ENCODE measurements at regions not wholly inside any gene's neighbourhood (a gene's known extent, or its start where the extent isn't known, plus 50 kb on each side); places are given as distances from the start of the nearest gene placed in this dataset.

DNA sequence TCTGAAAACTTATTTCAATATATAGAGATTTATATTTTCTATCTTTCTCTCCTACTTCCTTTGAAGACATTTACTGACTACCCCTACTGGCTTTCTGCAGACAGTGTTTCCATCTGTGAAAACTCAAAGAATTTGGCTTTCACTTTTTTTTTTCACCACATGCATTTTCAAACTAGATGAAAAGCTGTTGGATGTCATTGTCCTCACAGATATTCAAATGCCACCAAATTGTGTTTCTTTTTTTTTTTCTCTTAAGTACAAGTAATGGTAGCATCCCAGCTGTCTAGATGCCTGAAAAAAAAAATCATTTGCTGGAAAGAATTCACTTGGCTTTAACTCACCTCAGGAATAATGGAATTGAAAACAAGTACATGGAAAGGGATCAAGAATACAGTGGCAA is 2258.6 kb upstream of the ACO1 start:
- Histone ChIP-seq H3K36me3 (ENCODE audit: control insufficient read depth, insufficient read depth, low read length) (no peaks in the 10 kb centered on the region), H4K20me1 (replicated peaks; ENCODE audit: control insufficient read depth, insufficient read depth, low read length) (no peaks in the 10 kb centered on the region), H2AFZ (ENCODE audit: low read depth, low read length) (no peak overlapping the region), H3K4me1 (replicated peaks in 1 of 2; ENCODE audit: control insufficient read depth in 2 of 2, insufficient read depth in 2 of 2, low read length in 2 of 2) (no peaks in the 10 kb centered on the region), H3K4me3 (no peak overlapping the region), H3K27me3 (ENCODE audit: control insufficient read depth in 2 of 2, insufficient read depth in 2 of 2, low read length in 2 of 2) (no peaks in the 10 kb centered on the region), H3K79me2 (ENCODE audit: control insufficient read depth, insufficient read depth, low read length) (no peaks in the 10 kb centered on the region), H3K9ac (ENCODE audit: insufficient read depth in 1 of 2, low read depth in 2 of 2, low read length in 2 of 2) (no peak overlapping the region), H3K4me2 (ENCODE audit: insufficient read depth, low read length) (no peak overlapping the region), H3K9me1 (ENCODE audit: control insufficient read depth, insufficient read depth, low read length) (no peaks in the 10 kb centered on the region), H3K27ac (ENCODE audit: extremely low read depth, low read depth, low read length) (no peak overlapping the region), H3K9me3 (replicated peaks; ENCODE audit: control insufficient read depth, insufficient read depth, low read depth, low read length) (no peaks in the 10 kb centered on the region)
- CTCF ChIA-PET (ENCODE audit: low intra/inter-chr PET ratio), result no interaction called here
- intact Hi-C loops (cut with micrococcal nuclease) (no loop called here), in situ Hi-C loops (cut with MboI) (no loop called here)
- ATAC-seq (no peak), DNase-seq (ENCODE audit: extremely low read depth in 1 of 4, low spot score in 3 of 4) (no peak), FAIRE-seq (no peak)
- TF ChIP-seq, protein P1, sequence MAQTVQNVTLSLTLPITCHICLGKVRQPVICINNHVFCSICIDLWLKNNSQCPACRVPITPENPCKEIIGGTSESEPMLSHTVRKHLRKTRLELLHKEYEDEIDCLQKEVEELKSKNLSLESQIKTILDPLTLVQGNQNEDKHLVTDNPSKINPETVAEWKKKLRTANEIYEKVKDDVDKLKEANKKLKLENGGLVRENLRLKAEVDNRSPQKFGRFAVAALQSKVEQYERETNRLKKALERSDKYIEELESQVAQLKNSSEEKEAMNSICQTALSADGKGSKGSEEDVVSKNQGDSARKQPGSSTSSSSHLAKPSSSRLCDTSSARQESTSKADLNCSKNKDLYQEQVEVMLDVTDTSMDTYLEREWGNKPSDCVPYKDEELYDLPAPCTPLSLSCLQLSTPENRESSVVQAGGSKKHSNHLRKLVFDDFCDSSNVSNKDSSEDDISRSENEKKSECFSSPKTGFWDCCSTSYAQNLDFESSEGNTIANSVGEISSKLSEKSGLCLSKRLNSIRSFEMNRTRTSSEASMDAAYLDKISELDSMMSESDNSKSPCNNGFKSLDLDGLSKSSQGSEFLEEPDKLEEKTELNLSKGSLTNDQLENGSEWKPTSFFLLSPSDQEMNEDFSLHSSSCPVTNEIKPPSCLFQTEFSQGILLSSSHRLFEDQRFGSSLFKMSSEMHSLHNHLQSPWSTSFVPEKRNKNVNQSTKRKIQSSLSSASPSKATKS (CRISPR knock-in tag; IDR thresholded peaks at IDR 0.05), result no peak
- no peak for TF ChIP-seq JUN (IDR thresholded peaks at IDR 0.05; ENCODE audit: borderline replicate concordance, low read depth, low read length)
- no peak for TF ChIP-seq JUN (CRISPR knock-in tag; IDR thresholded peaks at IDR 0.05; ENCODE audit: borderline replicate concordance)
- TF ChIP-seq, protein P2, sequence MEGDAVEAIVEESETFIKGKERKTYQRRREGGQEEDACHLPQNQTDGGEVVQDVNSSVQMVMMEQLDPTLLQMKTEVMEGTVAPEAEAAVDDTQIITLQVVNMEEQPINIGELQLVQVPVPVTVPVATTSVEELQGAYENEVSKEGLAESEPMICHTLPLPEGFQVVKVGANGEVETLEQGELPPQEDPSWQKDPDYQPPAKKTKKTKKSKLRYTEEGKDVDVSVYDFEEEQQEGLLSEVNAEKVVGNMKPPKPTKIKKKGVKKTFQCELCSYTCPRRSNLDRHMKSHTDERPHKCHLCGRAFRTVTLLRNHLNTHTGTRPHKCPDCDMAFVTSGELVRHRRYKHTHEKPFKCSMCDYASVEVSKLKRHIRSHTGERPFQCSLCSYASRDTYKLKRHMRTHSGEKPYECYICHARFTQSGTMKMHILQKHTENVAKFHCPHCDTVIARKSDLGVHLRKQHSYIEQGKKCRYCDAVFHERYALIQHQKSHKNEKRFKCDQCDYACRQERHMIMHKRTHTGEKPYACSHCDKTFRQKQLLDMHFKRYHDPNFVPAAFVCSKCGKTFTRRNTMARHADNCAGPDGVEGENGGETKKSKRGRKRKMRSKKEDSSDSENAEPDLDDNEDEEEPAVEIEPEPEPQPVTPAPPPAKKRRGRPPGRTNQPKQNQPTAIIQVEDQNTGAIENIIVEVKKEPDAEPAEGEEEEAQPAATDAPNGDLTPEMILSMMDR (IDR thresholded peaks at IDR 0.05 in 2 of 3, conservative IDR thresholded peaks at IDR 0.05 in 1 of 3; ENCODE audit: insufficient read depth in 2 of 3, low read depth in 1 of 3, low read length in 3 of 3), result no peak
- no peak for TF ChIP-seq SMARCA4 (IDR thresholded peaks at IDR 0.05)
- no peak for TF ChIP-seq SIN3A (IDR thresholded peaks at IDR 0.05; ENCODE audit: borderline replicate concordance in 2 of 2, control insufficient read depth in 1 of 2, low read depth in 2 of 2, low read length in 2 of 2)
- TF ChIP-seq ETV1 (tag; conservative IDR thresholded peaks at IDR 0.05; ENCODE audit: low read depth), result no peak
- TF ChIP-seq, protein P3, sequence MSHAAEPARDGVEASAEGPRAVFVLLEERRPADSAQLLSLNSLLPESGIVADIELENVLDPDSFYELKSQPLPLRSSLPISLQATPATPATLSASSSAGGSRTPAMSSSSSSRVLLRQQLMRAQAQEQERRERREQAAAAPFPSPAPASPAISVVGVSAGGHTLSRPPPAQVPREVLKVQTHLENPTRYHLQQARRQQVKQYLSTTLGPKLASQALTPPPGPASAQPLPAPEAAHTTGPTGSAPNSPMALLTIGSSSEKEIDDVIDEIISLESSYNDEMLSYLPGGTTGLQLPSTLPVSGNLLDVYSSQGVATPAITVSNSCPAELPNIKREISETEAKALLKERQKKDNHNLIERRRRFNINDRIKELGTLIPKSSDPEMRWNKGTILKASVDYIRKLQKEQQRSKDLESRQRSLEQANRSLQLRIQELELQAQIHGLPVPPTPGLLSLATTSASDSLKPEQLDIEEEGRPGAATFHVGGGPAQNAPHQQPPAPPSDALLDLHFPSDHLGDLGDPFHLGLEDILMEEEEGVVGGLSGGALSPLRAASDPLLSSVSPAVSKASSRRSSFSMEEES (CRISPR knock-in tag; IDR thresholded peaks at IDR 0.05), result no peak
- no peak for TF ChIP-seq CBX3 (IDR thresholded peaks at IDR 0.05; ENCODE audit: borderline replicate concordance in 1 of 2, low read length in 2 of 2)
- BruUV-seq (replicated peaks), result no TSS peak
- POLR2A ChIA-PET, result no interaction called here

All from K562 (cell line).